ENCODE measurements at regions not wholly inside any gene's neighbourhood (a gene's known extent, or its start where the extent isn't known, plus 50 kb on each side); places are given as distances from the start of the nearest gene placed in this dataset.

DNA sequence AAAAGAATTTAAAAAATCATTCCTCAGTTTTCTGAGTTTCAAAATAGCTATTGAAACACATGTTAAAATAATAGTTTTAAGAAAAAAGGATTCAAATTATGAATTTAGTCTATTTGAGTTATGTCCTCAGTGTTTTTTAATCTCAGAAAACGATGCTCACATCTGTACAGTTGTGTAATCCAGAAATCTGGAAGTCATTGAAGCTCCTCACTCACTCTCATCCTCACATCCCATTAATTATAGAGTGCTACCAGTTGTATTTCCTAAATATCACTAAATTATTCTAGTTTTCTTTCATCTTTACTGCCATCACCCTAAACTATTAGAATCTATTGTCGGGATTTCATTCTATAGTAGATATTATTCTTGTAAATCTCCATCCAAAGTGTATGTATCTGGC, 234.7 kb upstream of the RIMS1 start:
- TF ChIP-seq, protein P1, sequence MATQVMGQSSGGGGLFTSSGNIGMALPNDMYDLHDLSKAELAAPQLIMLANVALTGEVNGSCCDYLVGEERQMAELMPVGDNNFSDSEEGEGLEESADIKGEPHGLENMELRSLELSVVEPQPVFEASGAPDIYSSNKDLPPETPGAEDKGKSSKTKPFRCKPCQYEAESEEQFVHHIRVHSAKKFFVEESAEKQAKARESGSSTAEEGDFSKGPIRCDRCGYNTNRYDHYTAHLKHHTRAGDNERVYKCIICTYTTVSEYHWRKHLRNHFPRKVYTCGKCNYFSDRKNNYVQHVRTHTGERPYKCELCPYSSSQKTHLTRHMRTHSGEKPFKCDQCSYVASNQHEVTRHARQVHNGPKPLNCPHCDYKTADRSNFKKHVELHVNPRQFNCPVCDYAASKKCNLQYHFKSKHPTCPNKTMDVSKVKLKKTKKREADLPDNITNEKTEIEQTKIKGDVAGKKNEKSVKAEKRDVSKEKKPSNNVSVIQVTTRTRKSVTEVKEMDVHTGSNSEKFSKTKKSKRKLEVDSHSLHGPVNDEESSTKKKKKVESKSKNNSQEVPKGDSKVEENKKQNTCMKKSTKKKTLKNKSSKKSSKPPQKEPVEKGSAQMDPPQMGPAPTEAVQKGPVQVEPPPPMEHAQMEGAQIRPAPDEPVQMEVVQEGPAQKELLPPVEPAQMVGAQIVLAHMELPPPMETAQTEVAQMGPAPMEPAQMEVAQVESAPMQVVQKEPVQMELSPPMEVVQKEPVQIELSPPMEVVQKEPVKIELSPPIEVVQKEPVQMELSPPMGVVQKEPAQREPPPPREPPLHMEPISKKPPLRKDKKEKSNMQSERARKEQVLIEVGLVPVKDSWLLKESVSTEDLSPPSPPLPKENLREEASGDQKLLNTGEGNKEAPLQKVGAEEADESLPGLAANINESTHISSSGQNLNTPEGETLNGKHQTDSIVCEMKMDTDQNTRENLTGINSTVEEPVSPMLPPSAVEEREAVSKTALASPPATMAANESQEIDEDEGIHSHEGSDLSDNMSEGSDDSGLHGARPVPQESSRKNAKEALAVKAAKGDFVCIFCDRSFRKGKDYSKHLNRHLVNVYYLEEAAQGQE (IDR thresholded peaks at IDR 0.05; ENCODE audit: insufficient read depth in 1 of 2, low read depth in 2 of 2, low read length in 2 of 2), result no peak
- TF ChIP-seq POLR2AphosphoS5 (IDR thresholded peaks at IDR 0.05; ENCODE audit: low read depth, low read length) (no peak), FOXP2 (optimal IDR thresholded peaks at IDR 0.05; ENCODE audit: borderline replicate concordance, extremely low read depth, extremely low read length, insufficient read depth) (no peak), SIN3A (IDR thresholded peaks at IDR 0.05; ENCODE audit: borderline replicate concordance, insufficient read depth, low read length) (no peak)

DNA sequence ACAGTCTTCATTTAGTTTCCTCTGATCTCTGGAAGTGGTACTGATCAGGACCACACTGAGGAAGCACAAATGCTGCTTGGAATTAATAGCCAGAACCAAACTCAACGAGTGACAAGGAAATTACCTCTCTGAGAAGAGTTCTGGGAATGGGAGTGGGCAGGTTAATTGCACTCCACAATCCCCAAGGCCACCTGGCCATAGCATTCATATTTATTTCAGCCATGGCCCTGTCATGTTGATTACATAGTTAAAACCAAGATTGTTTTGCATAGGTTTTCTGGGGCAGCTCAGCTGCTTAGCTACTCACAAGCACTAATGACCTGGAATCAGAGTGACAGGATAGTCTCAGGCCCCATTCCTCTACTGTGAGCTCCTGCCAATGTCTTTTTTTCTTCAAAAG, 230.2 kb upstream of the RIMS1 start:
- TF ChIP-seq SIN3A (IDR thresholded peaks at IDR 0.05; ENCODE audit: borderline replicate concordance, insufficient read depth, low read length), result no peak
- no peak for TF ChIP-seq FOXP2 (optimal IDR thresholded peaks at IDR 0.05; ENCODE audit: borderline replicate concordance, extremely low read depth, extremely low read length, insufficient read depth)
- no peak for TF ChIP-seq POLR2AphosphoS5 (IDR thresholded peaks at IDR 0.05; ENCODE audit: low read depth, low read length)
- TF ChIP-seq, protein P1 (IDR thresholded peaks at IDR 0.05; ENCODE audit: insufficient read depth in 1 of 2, low read depth in 2 of 2, low read length in 2 of 2), result no peak
- no peak for TF ChIP-seq TAF1 (IDR thresholded peaks at IDR 0.05; ENCODE audit: borderline replicate concordance, insufficient read depth, low read length)

DNA sequence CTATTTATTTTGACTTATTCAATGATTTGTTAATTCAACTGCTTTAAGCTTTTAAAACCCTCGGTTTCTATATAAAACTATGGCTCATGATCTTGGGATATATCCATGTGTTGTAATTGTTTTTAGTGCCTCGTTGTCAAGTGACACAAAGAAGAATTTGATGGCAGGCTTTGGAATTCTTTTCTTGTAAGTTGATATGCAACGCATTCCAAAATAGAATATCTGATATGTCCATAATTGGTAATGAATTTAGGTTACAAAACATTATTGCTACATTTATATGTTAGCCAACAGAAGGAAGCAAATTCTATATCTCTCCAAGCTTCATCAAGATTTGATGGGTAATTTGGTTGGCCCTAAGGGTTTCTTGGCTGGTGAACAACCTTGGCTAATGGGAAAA, 220.4 kb upstream of the RIMS1 start:
- TF ChIP-seq FOXP2 (optimal IDR thresholded peaks at IDR 0.05; ENCODE audit: borderline replicate concordance, extremely low read depth, extremely low read length, insufficient read depth) (no peak), SIN3A (IDR thresholded peaks at IDR 0.05; ENCODE audit: borderline replicate concordance, insufficient read depth, low read length) (no peak), TAF1 (IDR thresholded peaks at IDR 0.05; ENCODE audit: borderline replicate concordance, insufficient read depth, low read length) (no peak), POLR2AphosphoS5 (IDR thresholded peaks at IDR 0.05; ENCODE audit: low read depth, low read length) (no peak)
- TF ChIP-seq, protein P1 (IDR thresholded peaks at IDR 0.05; ENCODE audit: insufficient read depth in 1 of 2, low read depth in 2 of 2, low read length in 2 of 2), result no peak

DNA sequence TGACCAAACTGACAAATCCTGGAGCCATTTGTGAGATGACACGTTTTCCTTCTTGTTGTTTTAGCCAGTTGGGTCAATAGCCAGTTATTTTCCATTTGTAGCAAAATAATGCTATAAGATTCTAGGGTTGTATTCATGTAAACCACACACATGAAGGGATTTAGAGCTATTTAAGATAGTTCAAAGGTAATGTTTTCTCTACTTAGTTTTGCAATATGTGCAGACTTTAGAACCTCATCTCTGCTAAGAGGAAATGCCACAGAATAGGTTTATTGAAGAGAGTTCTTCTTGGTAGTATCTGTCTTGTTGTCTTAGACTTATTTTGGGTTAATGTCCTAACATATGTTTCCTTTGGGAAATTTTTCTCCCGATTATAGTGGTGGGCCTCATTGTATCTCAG, 213.5 kb upstream of the RIMS1 start:
- TF ChIP-seq, protein P1 (IDR thresholded peaks at IDR 0.05; ENCODE audit: insufficient read depth in 1 of 2, low read depth in 2 of 2, low read length in 2 of 2), result no peak
- no peak for TF ChIP-seq POLR2AphosphoS5 (IDR thresholded peaks at IDR 0.05; ENCODE audit: low read depth, low read length)
- no peak for TF ChIP-seq FOXP2 (optimal IDR thresholded peaks at IDR 0.05; ENCODE audit: borderline replicate concordance, extremely low read depth, extremely low read length, insufficient read depth)
- TF ChIP-seq SIN3A (IDR thresholded peaks at IDR 0.05; ENCODE audit: borderline replicate concordance, insufficient read depth, low read length), result no peak
- no peak for TF ChIP-seq TAF1 (IDR thresholded peaks at IDR 0.05; ENCODE audit: borderline replicate concordance, insufficient read depth, low read length)

GRCh38 chr6:71675386-71675785, 211.0 kb upstream of the RIMS1 start:
- TF ChIP-seq FOXP2 (optimal IDR thresholded peaks at IDR 0.05; ENCODE audit: borderline replicate concordance, extremely low read depth, extremely low read length, insufficient read depth) (no peak), TAF1 (IDR thresholded peaks at IDR 0.05; ENCODE audit: borderline replicate concordance, insufficient read depth, low read length) (no peak), POLR2AphosphoS5 (IDR thresholded peaks at IDR 0.05; ENCODE audit: low read depth, low read length) (no peak), SIN3A (IDR thresholded peaks at IDR 0.05; ENCODE audit: borderline replicate concordance, insufficient read depth, low read length) (no peak)
- TF ChIP-seq, protein P1 (IDR thresholded peaks at IDR 0.05; ENCODE audit: insufficient read depth in 1 of 2, low read depth in 2 of 2, low read length in 2 of 2), result no peak

Data from PFSK-1 (cell line).